Mucosa of rectum (tissue), 2 donors: ENCODE measurements at regions not wholly inside any gene's neighbourhood (a gene's known extent, or its start where the extent isn't known, plus 50 kb on each side); places are given as distances from the start of the nearest gene placed in this dataset.

ENCODE experiments used
- H3K27ac ChIP-seq, 2 donors: one replicate each; pipeline ENCODE4 v1.7.0; 2013; ENCODE audit warnings: inconsistent platforms in 2 of 2, low read depth in 2 of 2, low read length in 2 of 2
- H3K27me3 ChIP-seq, 2 donors: one replicate each; pipeline ENCODE4 v1.7.0; 2013; ENCODE audit warnings: low read length in 2 of 2; ENCODE audit not compliant: control insufficient read depth in 2 of 2, insufficient read depth in 2 of 2
- H3K36me3 ChIP-seq, 2 donors: one replicate each; pipeline ENCODE4 v1.7.0; 2013; ENCODE audit warnings: low read length in 2 of 2; ENCODE audit not compliant: control insufficient read depth in 2 of 2, insufficient read depth in 2 of 2
- H3K4me1 ChIP-seq, 2 donors: one replicate each; pipeline ENCODE4 v1.7.0; 2013; ENCODE audit warnings: low read length in 2 of 2, mild to moderate bottlenecking in 1 of 2; ENCODE audit not compliant: control insufficient read depth in 2 of 2, insufficient read depth in 2 of 2
- H3K4me3 ChIP-seq, 2 donors: one replicate each; pipeline ENCODE4 v1.7.0; 2013; ENCODE audit warnings: low read length in 2 of 2
- H3K9ac ChIP-seq, 2 donors: one replicate each; pipeline ENCODE4 v1.7.0; 2013; ENCODE audit warnings: low read length in 2 of 2, low read depth in 1 of 2, mild to moderate bottlenecking in 1 of 2
- H3K9me3 ChIP-seq, 2 donors: one replicate each; pipeline ENCODE4 v1.7.0; 2013; ENCODE audit warnings: low read length in 2 of 2; ENCODE audit not compliant: control insufficient read depth in 2 of 2
- donor health status: healthy.
- donor health status: Normal muscosa, but diverticular disease.

- H3K4me1 ChIP-seq = no peaks in the 10 kb centered on the region
- no peak overlapping the region for H3K9ac ChIP-seq
- no peaks in the 10 kb centered on the region for H3K36me3 ChIP-seq
- H3K9me3 ChIP-seq = peaks cover 0 to 4% of the 10 kb centered on the region in 2 donors
- no peaks in the 10 kb centered on the region for H3K27me3 ChIP-seq
- H3K4me3 ChIP-seq = no peak overlapping the region
- no peak overlapping the region for H3K27ac ChIP-seq
Observed at GRCh38 chr6:48845219-48845618, 617.8 kb downstream of the MMUT start.

- Histone ChIP-seq H3K36me3 (no peaks in the 10 kb centered on the region), H3K4me3 (no peak overlapping the region), H3K27me3 (no peaks in the 10 kb centered on the region), H3K9me3 (peaks cover 0 to 4% of the 10 kb centered on the region in 2 donors), H3K4me1 (no peaks in the 10 kb centered on the region), H3K27ac (no peak overlapping the region), H3K9ac (no peak overlapping the region)
Observed at GRCh38 chr6:48844696-48845095, 618.4 kb downstream of the MMUT start.

- Histone ChIP-seq H3K4me1 (no peaks in the 10 kb centered on the region), H3K27me3 (no peaks in the 10 kb centered on the region), H3K27ac (no peak overlapping the region), H3K9me3 (peaks cover 0 to 4% of the 10 kb centered on the region in 2 donors), H3K9ac (no peak overlapping the region), H3K4me3 (no peak overlapping the region), H3K36me3 (no peaks in the 10 kb centered on the region)
Observed at GRCh38 chr6:48840896-48841295, 622.2 kb downstream of the MMUT start.

- Histone ChIP-seq H3K27ac (no peak overlapping the region), H3K27me3 (no peaks in the 10 kb centered on the region), H3K9ac (no peak overlapping the region), H3K36me3 (no peaks in the 10 kb centered on the region), H3K9me3 (peaks cover 0 to 4% of the 10 kb centered on the region in 2 donors), H3K4me1 (no peaks in the 10 kb centered on the region), H3K4me3 (no peak overlapping the region)
Observed at GRCh38 chr6:48839206-48839605, 623.8 kb downstream of the MMUT start.

GRCh38 chr6:48837744-48838143 lies 625.3 kb downstream of the MMUT start:
- Histone ChIP-seq H3K9ac (no peak overlapping the region), H3K4me3 (no peak overlapping the region), H3K27ac (no peak overlapping the region), H3K36me3 (no peaks in the 10 kb centered on the region), H3K4me1 (no peaks in the 10 kb centered on the region), H3K27me3 (no peaks in the 10 kb centered on the region), H3K9me3 (peaks cover 0 to 4% of the 10 kb centered on the region in 2 donors)

GRCh38 chr6:48835421-48835958 lies 627.6 kb downstream of the MMUT start:
- Histone ChIP-seq H3K9me3 (no peaks in the 10 kb centered on the region), H3K27ac (no peak overlapping the region)

GRCh38 chr6:48834706-48835105 lies 628.3 kb downstream of the MMUT start:
- Histone ChIP-seq H3K4me1 (no peaks in the 10 kb centered on the region), H3K27me3 (no peaks in the 10 kb centered on the region), H3K36me3 (no peaks in the 10 kb centered on the region), H3K27ac (no peak overlapping the region), H3K9me3 (no peaks in the 10 kb centered on the region), H3K9ac (no peak overlapping the region), H3K4me3 (no peak overlapping the region)

More at GRCh38 chr6:48835421-48835958, 627.6 kb downstream of the MMUT start:
- Histone ChIP-seq H3K4me3 (no peak overlapping the region), H3K36me3 (no peaks in the 10 kb centered on the region), H3K27me3 (no peaks in the 10 kb centered on the region), H3K4me1 (no peaks in the 10 kb centered on the region), H3K9ac (no peak overlapping the region)

GRCh38 chr6:48833916-48834315 lies 629.1 kb downstream of the MMUT start:
- H3K4me1 ChIP-seq = no peaks in the 10 kb centered on the region
- H3K27ac ChIP-seq = no peak overlapping the region
- no peak overlapping the region for H3K9ac ChIP-seq
- no peaks in the 10 kb centered on the region for H3K27me3 ChIP-seq
- no peaks in the 10 kb centered on the region for H3K36me3 ChIP-seq
- no peaks in the 10 kb centered on the region for H3K9me3 ChIP-seq
- H3K4me3 ChIP-seq = no peak overlapping the region

GRCh38 chr6:48826901-48827701 lies 636.0 kb downstream of the MMUT start:
- Histone ChIP-seq H3K27me3 (no peaks in the 10 kb centered on the region), H3K36me3 (no peaks in the 10 kb centered on the region), H3K9ac (no peak overlapping the region), H3K27ac (peak overlapping the region; percentile 9 to 39), H3K9me3 (no peaks in the 10 kb centered on the region), H3K4me3 (no peak overlapping the region), H3K4me1 (no peaks in the 10 kb centered on the region)

- Histone ChIP-seq H3K4me1 (no peaks in the 10 kb centered on the region), H3K36me3 (no peaks in the 10 kb centered on the region), H3K9me3 (no peaks in the 10 kb centered on the region), H3K27me3 (no peaks in the 10 kb centered on the region), H3K4me3 (no peak overlapping the region), H3K9ac (no peak overlapping the region), H3K27ac (no peak overlapping the region)
Observed at GRCh38 chr6:48826152-48826515, 636.9 kb downstream of the MMUT start.
